GM10266 (cell line): ENCODE measurements at regions not wholly inside any gene's neighbourhood (a gene's known extent, or its start where the extent isn't known, plus 50 kb on each side); places are given as distances from the start of the nearest gene placed in this dataset.

Experiments
- DNase-seq: peaks from one replicate; pipeline ENCODE4 v3.0.0; 2012; ENCODE audit errors: extremely low spot score
- TF ChIP-seq, protein P1 (sequence below): IDR thresholded peaks from 2 replicates; pipeline ENCODE4 v1.5.1; 2012; ENCODE audit warnings: mild to moderate bottlenecking, low read depth; ENCODE audit not compliant: control insufficient read depth, insufficient read depth; ENCODE audit errors: missing control alignments

DNA sequence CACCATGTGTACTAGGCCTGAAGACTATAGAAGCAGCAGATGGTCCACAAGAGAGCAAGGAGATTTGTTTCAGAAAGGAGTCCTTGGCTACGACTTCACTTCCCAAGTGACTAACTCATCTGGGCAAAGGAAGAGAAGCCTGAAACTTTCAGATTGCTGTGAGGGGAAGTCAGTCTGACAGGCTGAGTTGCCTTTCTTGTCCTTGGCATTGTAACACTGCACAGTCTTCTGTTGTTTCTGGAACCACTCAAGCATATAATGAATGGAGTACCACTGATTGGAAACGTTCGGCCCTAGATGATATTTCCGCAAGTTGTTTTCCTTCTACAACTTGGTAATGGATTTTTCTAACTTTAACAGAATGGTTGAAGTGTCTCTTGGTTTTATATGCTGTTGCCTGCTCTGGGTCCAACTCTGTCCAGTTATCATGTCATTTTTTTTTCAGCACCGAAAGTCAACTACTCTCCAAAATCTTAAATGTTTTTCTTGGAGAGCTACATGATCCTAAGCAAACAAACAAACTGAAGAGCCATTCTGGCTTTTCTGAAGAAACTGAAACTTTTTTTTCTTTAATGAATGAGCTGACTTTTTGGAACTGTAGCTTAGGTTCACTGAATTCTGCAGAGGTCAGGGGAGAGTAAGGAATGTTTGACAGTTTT lies 685.7 kb downstream of the MECOM start:
- no peak for DNase-seq
- TF ChIP-seq, protein P1, sequence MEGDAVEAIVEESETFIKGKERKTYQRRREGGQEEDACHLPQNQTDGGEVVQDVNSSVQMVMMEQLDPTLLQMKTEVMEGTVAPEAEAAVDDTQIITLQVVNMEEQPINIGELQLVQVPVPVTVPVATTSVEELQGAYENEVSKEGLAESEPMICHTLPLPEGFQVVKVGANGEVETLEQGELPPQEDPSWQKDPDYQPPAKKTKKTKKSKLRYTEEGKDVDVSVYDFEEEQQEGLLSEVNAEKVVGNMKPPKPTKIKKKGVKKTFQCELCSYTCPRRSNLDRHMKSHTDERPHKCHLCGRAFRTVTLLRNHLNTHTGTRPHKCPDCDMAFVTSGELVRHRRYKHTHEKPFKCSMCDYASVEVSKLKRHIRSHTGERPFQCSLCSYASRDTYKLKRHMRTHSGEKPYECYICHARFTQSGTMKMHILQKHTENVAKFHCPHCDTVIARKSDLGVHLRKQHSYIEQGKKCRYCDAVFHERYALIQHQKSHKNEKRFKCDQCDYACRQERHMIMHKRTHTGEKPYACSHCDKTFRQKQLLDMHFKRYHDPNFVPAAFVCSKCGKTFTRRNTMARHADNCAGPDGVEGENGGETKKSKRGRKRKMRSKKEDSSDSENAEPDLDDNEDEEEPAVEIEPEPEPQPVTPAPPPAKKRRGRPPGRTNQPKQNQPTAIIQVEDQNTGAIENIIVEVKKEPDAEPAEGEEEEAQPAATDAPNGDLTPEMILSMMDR: no peak

DNA sequence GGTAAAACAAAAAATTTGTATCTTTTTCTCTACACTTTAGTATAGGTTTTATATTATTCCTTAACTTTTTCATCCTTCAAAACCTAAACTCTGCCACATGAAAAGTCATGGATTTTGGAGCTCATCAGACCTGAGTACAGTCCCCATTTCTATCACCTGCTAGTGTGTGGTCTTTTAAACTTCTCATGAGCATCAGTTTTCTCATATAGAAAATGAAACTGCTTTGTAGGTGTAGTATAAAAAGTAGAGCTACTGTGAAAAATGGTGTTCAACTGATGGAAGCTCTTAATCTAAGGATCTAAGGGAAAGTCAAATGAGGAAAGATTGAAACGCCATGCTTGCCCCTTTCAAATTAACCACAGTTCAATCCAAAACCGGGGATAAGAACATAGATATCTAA lies 686.5 kb downstream of the MECOM start:
- TF ChIP-seq, protein P1: no peak
- DNase-seq: no peak

DNA sequence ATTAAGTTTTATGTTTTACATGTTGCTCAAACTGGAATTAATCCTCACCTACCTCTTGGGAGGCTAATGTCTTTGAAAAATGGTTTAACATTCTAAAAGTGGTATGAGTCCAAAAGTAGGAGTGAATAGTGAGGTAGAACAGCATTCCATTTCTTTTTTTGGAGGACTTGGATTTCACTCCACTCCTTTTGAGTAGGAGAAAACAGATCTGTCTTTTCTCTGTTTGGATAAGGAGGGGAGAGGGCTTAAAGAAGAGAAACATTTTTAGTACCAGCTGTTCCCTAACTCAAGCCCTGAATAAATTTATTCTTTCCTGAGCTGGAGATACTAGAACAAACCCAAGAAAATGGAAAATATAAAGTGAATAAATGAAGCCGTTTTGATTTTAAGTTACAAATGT lies 687.9 kb downstream of the MECOM start:
- TF ChIP-seq, protein P1: no peak
- no peak for DNase-seq

DNA sequence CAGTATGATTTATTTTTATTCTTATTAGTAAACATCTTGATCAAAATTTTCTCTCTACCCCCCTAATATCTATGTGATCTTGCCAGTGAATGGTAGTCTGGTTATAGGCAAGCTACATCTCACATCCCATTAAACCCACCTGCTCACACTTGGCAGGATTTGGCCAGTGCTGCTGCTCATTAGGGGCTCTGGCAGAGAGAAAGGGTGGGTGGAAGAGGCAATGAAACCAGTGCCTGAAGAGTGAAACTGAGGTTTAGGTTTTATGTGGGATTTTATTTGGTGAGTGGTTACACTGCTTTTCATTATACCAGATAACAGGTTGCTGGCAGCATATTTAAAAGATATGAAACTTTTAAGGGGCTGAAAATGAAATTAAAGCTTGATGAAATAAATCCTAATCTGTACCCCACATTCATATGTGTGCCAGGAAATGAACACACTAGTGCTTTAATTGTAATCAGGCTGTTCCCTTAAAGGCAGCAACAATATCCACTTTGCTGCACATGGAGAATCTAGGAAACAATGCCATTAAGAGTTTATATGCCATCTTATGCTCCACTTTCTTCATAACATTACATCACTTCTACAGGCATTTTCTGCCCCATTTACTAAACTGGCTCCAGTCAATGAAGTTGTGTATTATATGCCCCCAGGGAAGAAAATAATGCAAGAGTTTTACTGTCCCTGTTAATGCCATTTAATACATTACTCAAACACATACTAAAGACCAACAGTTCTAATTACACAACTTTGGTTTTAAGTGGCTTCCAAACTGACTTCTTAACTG lies 688.7 kb downstream of the MECOM start:
- DNase-seq: no peak
- TF ChIP-seq, protein P1: no peak

DNA sequence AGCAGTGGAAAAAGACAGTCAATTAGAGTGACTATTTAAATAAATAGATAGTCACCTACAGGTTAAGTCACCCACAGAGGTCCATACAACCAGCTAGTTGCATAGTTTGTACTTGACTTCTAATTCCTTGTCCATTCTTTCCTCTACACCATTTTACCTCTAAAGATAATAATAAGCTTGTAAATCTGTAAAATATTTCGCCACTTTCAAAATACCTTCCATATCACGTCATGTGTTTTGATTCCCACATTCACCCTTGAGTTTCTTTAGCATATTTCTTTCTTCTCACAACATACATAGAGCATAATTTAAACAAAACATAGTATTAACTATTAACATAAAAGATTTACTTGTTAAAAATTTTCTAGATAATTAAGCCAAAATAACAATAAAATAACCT lies 689.6 kb downstream of the MECOM start:
- TF ChIP-seq, protein P1: no peak
- no peak for DNase-seq

DNA sequence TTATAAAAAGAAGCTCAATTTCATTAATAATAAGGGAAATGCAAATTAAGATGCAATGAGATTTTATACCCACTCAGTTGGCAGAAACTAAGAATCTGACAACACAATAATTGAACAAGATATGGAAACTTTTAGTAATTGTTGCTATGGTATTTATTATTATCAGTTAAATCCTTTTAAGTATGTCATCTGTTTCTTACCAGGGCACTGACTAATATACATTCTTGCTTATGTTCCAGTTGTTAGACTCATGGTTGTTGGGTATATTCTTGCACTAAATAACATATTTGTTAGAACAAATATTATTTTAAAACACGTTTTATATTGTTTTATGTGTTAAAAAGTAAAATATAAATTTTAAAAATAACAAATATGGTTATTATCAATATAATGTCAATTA lies 690.3 kb downstream of the MECOM start:
- TF ChIP-seq, protein P1: no peak
- no peak for DNase-seq

DNA sequence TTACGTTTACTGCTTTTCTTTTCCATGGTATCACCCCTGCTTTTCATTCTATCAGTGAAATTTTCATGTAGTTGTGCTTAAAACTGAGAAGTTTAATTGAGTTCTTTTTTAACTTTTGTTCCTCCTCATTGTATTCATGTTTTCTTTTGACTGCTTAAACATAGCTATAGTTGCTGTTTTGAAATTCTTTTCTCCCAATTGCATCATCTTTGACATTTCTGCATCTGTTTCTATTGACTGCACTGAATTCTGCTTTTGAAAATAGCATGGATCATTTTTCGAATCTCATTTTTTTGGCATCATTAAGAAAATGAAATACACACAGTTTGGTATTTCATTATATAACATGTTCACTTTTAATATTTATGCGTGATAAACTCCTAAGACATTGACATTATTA lies 694.9 kb downstream of the MECOM start:
- DNase-seq: no peak

More for the DNA sequence above, 694.9 kb downstream of the MECOM start:
- TF ChIP-seq, protein P1: no peak
